ENCODE measurements at regions not wholly inside any gene's neighbourhood (a gene's known extent, or its start where the extent isn't known, plus 50 kb on each side); places are given as distances from the start of the nearest gene placed in this dataset.
"Not testable (repeated sequence)": the region's sequence is repeated elsewhere in the genome, so short reads cannot be mapped to it uniquely, and the experiment has no call there.

DNA sequence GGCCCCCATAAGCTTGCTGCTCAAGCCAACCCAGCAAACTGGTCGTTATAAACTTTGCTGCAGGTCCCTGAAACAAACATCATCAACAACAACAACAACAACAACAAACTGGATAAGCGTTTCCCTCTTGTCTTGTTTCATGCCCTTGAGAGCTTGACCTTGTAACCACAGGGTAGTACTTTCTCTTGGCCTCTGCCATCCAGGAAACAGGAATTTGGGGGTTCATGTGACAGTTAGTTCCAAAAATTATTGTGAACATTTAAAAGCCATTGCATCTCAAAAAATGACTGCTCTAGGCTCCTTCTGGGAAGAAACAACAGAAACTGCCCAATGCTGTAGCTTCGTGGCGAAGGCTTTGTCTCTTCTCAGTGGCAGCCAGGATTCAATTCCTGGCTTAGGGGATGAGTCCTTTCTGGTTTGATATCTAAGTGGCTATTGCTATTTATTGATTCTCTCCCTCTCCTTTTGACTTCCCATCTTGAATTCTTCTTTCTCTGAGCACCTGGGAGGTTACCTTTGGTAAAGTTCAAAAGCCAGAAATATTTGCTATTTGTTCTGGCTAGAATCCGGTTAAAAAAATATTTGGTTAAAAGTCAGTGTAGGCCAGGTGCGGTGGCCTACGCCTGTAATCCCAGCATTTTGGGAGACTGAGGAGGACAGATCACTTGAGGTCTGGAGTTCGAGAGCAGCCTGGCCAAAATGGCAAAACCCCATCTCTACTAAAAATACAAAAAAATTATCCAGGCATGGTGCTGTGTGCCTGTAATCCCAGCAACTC, 52.0 kb upstream of the CPM start:
- no peak for DNase-seq (ENCODE audit: low read depth in 1 of 2, low spot score in 1 of 2)

DNA sequence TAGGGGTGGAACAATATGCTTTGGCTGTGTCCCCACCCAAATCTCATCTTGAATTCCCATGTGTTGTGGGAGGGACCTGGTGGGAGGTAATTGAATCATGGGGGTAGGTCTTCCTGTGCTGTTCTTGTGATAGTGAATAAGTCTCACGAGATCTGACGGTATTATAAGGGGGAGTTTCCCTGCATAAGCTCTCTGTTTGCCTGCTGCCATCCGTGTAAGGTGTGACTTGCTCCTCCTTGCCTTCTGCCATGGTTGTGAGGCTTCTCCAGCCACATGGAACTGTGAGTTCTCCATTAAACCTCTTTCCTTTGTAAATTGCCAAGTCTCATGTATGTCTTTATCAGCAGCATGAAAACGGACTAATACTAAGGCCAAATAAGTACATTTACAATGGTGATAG, 64.6 kb upstream of the CPM start:
- not testable (repeated sequence) for DNase-seq (ENCODE audit: low read depth in 1 of 2, low spot score in 1 of 2)

DNA sequence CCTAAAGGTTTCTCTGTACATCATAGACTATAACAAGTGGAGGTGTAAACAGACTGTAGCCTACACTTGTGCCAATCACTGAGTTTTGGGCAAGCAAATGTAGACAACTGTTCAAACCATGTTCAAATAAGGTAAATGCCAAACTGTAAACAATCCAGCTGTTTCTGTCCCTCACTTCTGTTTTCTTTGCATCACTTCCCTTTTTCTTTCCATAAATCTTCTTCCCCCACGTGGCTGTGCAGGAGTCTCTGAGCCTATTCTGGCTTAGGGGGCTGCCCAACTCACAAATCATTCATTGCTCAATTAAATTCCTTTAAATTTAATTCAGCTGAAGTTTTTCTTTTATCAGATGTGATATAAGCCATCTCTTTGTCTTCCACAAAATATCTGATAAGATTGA, 65.1 kb upstream of the CPM start:
- no peak for DNase-seq (ENCODE audit: low read depth in 1 of 2, low spot score in 1 of 2)

DNA sequence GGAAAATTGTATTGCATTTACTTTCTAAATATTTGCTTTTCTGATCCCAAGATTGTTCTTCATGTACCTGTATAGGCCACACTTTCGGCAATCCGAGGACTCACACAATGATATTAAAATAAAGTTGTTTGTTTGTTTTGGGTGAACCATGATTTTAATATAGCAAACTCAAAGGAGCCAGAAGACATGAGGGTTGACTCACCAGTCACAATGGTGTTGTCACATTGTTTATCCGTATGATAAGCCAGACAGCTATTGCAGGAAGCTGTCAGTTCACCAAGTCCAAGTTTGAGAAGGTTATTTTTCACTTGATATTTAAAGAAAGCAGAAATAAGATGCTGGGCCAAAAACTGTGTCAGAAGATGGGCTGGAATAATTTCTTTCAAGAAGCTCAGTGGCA, 67.1 kb upstream of the CPM start:
- no peak for DNase-seq (ENCODE audit: low read depth in 1 of 2, low spot score in 1 of 2)

DNA sequence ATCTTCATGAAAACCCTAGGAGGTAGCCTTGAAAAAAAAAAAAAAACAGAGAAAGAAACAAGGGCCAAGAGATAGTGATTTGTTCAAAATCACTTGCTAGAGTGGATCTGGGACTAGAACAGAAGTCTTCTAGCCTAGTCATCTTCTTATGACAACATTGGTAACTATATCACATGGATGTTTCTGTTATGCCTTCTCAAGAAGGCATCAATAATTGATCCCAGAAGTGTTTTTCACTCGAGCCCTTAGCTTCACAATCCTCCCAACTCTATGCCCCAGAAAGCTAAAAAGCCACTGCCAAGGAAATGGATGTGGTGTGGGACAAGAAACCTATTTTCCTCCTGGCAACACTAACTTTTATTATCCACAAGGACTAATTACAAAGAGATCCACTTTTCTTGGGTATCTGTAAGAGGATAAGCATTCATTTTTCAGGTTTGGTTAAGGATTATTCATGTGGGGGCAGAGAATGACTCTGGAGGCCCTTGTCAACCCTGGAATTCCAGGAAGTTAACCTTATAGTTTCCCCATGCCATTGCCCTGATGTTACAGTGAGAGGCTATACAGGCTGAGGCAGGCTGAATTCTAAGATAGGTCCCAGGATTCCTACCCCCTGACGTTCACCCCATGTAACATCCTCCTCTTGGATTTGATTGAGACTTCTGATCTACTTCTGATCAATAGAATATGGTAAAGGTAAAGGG, 67.7 kb upstream of the CPM start:
- DNase-seq (ENCODE audit: low read depth in 1 of 2, low spot score in 1 of 2) = no peak

DNA sequence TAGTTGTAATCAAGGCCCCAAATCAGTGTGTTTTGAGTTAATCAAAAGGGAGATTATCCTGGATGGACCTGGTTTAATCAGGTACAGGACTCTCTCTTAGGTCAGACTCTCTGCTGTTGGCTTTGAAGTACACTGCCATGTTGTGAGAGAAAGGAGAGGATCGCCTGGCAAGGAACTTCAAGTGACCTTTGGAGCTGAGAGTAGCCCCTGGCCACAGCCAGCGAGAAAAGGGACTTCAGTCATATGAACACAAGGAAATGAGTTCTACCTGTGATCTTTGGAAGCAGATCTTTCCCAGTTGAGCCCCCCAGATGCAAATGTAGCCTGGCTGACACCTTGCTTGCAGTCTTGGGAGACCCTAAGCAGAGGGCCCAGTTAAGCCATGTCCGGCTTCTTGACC, 68.3 kb upstream of the CPM start:
- DNase-seq (ENCODE audit: low read depth in 1 of 2, low spot score in 1 of 2) = no peak

DNA sequence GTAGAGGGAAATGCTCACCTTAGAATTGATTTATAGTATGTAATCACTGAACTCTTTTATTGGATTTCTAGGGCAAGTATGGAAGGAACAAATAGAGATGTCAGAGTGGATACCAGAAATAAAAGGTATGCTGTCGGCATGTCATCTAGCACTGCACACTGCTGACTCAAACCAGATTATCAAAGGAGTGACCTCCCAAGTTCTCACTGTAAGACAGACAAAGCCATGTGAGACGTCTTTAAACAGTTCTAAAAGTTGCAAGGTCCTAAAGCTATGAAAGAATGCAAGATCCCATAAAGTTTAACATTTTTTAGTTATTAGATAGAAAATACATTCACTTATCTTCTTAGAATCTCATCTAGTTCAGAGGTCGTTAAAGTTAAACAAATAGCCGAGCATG, 70.0 kb upstream of the CPM start:
- DNase-seq (ENCODE audit: low read depth in 1 of 2, low spot score in 1 of 2) = no peak

DNA sequence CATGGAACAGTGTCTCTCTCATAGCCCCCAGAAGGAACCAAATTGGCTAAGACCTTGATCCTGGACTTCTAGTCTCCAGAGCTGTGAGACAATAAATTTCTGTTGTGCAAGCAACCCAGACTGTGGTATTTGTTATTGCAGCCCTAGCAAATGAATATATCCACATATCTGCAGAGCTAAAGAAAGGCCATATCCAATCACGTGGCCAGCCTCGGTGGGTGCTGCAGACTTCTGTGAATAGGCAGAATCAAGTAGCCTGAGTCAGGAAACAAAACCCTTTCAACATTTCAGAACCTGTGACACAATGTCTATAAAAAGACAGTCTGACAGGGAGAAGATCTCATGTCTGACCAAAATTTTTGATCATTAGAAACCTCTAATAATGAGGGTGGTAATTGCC, 71.0 kb upstream of the CPM start:
- no peak for DNase-seq (ENCODE audit: low read depth in 1 of 2, low spot score in 1 of 2)

DNA sequence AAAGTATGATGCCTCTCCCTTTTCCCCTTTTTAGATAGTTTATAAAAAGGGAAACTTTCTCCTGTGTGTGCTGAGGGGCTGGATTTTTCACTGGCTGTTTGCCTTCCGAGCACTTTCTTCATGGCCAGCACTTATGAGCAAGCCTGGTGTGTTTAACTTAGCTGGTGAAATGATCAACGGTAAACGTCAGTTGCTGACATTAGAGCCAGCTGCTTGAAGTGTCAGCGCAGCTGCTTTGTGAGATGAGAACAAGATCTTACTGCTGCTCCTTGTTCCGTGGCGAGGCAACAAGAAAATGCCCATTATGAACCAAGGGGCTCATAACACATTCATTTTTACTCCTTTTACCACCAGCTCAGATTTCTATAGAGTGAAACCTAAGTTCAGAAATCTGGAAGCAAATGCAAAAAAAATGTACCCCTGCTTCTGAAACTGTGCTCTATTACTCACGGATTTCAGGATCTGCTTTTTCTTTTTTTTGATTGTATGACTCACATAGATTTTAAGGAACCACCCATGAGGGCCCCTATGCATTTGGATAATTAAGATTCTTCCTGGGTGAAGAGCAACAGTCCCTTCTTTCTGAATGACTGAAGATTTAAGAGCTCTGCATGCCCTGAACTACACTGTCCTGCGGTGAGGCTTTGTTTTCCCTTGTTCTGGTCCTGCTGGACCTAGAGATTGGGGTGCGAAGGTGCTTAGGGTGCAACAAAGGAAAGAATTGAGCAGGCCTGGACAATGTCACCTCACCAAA, 74.3 kb upstream of the CPM start:
- no peak for DNase-seq (ENCODE audit: low read depth in 1 of 2, low spot score in 1 of 2)

DNA sequence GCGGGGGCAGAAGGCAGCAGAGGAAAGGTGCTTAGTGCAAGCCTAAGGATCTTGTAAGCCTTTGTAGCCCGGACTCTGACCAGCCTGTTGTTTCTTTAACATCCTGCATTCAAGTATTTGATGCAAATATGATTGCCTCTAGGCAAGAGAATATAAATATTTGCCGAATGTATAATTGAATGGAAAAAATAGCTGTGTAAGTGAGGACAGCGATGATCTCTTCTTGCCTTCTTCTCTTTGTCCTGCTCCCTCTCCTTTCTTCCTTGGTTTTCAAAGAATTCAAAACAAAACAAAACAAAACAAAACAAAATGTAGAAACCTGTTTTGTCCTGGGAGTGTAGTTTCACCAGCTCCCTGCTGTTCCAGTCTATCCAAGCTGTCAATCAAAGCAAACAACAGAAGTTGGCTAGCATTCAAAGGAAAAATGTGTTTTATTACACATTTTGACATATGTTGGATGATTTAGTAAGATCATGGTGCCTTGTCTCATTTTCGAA, 74.9 kb upstream of the CPM start:
- DNase-seq (ENCODE audit: low read depth in 1 of 2, low spot score in 1 of 2) = no peak

DNA sequence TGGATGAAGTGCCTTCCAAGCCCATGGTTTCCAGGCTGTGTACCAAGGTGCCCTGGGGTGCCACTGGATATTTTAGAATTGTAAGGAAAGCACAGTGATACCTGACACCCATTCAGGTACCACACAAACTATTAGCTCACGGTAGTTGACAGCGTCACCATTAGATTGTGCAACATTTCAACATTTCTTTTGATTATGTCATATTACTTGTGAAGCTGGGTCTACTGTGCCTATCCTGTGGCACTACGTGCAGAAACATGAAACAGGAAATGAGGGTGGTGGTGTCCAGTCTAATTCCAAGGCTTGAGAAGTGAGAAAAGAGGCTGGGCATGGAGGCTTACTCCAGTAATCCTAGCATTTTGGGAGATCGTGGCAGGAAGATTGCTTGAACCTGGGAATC, 75.5 kb upstream of the CPM start:
- DNase-seq (ENCODE audit: low read depth in 1 of 2, low spot score in 1 of 2) = no peak

DNA sequence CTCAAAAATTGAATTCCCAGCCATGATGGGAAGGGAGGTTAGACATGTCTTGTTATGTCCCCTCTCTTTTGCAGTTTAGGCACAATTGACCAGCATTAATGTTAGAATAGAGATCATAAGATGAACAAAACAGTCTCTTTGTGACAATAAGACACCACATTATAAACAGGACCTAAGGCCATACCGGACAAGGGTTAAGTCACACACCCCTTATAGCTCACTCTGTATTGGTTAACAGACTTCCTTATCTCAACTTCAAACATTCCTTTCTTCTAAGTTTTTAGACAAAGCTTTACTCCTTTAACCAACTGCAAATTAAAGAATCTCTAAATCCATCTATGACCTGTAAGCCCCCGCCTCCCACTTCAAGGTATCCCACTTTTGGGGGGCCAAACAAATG, 81.1 kb upstream of the CPM start:
- no peak for DNase-seq (ENCODE audit: low read depth in 1 of 2, low spot score in 1 of 2)

DNA sequence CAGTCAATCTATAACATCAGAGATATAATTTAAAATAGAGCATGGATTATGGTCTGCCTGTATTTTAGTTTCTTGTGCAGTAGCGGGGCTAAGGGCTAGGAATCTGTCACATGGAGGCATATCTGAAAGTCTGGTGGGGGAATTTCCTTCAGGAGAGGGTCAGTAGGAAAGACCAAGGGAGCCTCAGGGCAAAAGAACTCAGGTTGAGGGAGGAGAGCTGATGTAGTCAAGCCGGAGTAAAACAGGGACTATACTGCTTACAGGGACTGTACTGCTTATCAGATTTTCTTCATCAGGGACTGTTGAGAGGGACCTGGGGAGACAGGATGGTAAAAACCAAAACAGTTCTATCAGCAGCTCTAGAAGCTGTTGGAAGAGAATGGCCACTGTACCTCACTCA, 82.0 kb upstream of the CPM start:
- no peak for DNase-seq (ENCODE audit: low read depth in 1 of 2, low spot score in 1 of 2)

DNA sequence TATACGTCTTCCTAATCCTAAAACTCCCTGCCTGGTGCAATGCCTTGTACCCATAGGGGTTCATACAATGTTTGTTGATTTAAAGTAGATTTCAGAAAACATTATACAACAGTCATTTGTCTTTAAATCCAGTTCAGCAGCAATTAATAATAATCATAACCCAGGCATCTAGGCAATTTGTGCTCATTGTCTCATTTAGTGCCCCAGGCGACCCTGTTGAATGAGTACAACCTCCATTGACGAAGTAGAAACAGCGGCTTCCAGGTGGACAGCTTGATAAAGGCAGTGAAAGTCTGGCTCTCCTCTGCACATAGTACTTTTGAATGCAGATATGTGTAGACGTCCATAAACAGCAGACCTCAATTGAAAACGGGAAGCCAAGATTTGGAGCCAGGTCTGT, 82.9 kb upstream of the CPM start:
- no peak for DNase-seq (ENCODE audit: low read depth in 1 of 2, low spot score in 1 of 2)

DNA sequence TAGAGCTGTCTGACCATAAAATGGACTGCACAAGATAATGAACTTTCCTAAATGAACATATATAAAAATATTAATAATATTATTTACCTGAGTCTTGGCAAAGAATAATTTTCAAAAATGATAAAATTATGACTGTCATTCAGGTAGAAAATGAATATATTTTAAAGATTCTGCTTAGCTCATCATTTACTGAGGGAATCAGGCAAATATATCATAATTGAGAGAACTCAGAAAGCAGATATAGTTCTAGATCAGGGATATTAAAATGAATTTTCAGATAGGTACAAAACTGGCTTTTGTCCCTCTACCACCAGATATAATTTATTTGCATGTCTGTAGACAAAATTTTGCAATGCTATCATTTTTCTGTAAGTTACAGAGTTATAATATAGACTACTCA, 86.1 kb upstream of the CPM start:
- DNase-seq (ENCODE audit: low read depth in 1 of 2, low spot score in 1 of 2) = no peak

DNA sequence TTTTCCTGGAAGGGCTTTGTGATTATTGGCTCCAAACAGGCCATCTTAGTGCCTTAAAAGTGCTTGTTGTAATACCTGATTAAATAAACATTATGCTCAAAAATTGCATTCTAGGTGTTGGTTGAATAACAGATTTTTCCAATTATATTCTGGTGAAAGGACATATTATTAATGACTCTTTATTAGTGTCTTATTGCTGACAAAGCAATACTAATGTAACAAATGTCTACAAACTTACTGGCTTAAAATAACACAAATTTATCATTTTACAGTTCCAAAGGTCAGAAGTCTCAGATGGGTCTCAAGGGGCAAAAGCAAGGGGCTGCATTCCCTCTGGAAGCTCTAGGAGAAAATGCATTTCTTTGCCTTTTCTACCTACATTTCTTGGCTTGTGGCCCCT, 86.9 kb upstream of the CPM start:
- DNase-seq (ENCODE audit: low read depth in 1 of 2, low spot score in 1 of 2) = no peak

DNA sequence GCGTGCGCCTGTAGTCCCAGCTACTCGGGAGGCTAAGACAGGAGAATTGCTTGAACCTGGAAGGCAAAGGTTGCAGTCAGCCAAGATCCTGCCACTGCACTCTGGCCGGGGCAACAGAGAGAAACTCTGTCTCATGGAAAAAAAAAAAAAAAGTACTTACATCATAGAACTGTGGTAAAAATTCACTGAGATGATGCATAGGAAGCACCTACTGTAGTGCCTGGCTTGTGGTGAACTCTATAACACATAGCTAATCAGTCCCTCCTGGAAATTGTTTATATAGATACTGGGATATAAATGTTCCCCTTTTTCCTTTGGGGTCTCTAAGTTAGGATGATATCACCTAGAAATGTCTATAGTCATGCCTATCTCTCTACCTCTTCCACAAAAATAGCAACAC, 89.7 kb upstream of the CPM start:
- no peak for DNase-seq (ENCODE audit: low read depth in 1 of 2, low spot score in 1 of 2)

DNA sequence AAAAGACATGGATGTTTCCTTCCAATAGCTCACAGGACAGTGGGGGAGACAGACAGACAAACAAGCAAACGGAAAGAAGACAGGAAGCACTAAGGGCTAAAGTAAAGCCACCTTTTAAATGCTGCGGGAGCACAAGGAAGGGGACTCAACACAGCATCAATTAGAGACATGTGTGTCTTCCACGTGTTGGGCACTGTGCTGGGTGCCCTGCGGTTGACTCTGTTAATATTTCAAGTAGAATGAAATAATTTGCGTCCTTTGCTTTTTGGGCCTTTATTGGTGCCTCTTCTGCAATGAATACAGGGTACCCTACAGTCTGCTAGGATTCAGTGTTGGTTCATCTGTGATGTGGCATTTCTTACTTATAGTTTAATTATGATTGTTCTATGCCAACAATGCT, 90.9 kb upstream of the CPM start:
- DNase-seq (ENCODE audit: low read depth in 1 of 2, low spot score in 1 of 2) = no peak

DNA sequence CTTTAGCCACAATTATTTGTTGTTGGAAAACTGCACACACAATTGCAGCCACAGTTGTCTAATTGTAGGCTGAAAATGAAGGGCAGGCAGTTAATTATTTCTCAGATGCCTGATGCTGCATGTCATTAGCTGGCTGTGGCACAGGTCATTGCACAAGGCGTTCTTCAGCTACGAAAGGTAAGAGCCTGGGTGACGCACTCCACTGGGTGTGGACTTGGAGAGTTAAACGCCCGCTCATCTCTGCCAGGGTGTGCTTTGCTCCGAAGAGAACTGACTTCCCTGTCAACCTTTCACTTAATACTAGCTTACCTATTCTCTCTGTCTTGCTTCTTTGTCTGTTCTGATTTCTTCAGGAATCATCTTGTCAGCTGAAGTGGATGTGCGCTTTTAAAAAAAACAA, 91.4 kb upstream of the CPM start:
- no peak for DNase-seq (ENCODE audit: low read depth in 1 of 2, low spot score in 1 of 2)

DNA sequence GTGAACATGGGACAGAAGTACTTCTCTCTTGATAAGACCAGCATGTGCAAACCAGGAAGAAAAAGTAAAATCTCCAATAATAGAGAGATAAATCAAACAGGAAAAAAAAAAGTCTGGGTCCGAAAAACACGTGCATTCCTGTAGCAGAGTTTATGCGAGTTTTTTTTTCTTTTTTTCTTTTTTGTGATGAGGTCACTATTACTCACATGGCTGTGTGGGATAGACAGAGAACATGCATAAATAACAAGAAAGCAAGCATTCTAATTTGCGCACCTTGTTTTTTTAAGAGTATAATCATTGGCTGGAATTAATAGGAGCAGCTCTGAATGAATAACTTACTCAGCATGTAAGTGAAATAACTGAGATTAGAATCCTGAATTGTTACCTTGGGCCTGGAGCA, 91.9 kb upstream of the CPM start:
- no peak for DNase-seq (ENCODE audit: low read depth in 1 of 2, low spot score in 1 of 2)

DNA sequence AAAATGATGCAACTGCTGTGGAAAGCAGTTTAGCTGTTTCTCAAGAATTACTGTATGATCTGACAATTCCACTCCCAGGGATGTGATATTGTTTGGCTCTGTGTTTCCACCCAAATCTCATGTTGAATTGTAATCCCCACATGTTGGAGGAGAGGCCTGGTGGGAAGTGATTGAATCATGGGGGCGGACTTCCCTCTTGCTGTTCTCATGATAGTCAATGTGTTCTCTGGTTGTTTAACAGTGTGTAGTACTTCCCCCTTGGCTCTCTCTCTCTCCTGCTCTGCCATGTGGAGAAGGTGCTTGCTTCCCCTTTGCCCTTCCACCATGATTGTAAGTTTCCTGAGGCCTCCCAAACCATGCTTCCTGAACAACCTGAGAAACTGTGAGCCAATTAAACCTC, 93.4 kb upstream of the CPM start:
- DNase-seq (ENCODE audit: low read depth in 1 of 2, low spot score in 1 of 2) = no peak

DNA sequence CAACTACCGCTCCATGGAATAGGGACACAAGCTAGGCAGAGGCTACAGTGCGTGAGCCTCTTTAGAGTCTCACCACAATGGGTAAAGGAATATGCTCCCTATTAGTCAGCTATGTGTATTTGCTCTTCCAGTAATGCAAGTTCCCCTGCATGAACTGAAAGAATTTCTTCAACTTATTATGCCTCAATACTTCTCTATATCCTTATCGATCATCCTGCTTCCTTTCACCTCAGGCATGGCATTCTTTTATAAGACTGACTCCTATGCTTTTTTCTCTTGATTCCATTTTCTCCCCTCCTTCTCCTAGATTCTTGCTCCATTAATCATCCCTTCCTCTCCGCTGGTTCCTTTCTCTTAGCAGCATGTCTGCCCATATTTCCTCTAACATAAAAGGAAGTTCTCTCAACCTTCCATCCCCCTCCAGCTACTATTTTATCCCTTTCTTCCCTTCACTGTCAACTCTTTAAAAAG, 94.5 kb upstream of the CPM start:
- no peak for DNase-seq (ENCODE audit: low read depth in 1 of 2, low spot score in 1 of 2)
